ENCODE measurements at regions not wholly inside any gene's neighbourhood (a gene's known extent, or its start where the extent isn't known, plus 50 kb on each side); places are given as distances from the start of the nearest gene placed in this dataset.
"Not testable (repeated sequence)": the region's sequence is repeated elsewhere in the genome, so short reads cannot be mapped to it uniquely, and the experiment has no call there.

GRCh38 chr12:131513606-131514005, 197.3 kb upstream of the SFSWAP start:
- DNase-seq (ENCODE audit: low read depth), result no peak

- not testable (repeated sequence) for DNase-seq (ENCODE audit: low read depth)
These were observed 190.3 kb upstream of the SFSWAP start for GRCh38 chr12:131520553-131520952.

- no peak for DNase-seq (ENCODE audit: low read depth)
These were observed 189.6 kb upstream of the SFSWAP start for GRCh38 chr12:131521326-131521725.

GRCh38 chr12:131525795-131526508, 184.9 kb upstream of the SFSWAP start:
- DNase-seq (ENCODE audit: low read depth), result no peak

GRCh38 chr12:131527092-131527491, 183.8 kb upstream of the SFSWAP start:
- no peak for DNase-seq (ENCODE audit: low read depth)

- DNase-seq (ENCODE audit: low read depth), result no peak
These were observed 183.2 kb upstream of the SFSWAP start for GRCh38 chr12:131527736-131528135.

GRCh38 chr12:131528144-131528543, 182.7 kb upstream of the SFSWAP start:
- no peak for DNase-seq (ENCODE audit: low read depth)

- no peak for DNase-seq (ENCODE audit: low read depth)
These were observed 182.2 kb upstream of the SFSWAP start for GRCh38 chr12:131528667-131529066.

- no peak for DNase-seq (ENCODE audit: low read depth)
These were observed 181.5 kb upstream of the SFSWAP start for GRCh38 chr12:131529196-131530040.

- DNase-seq (ENCODE audit: low read depth), result no peak
These were observed 180.9 kb upstream of the SFSWAP start for GRCh38 chr12:131530041-131530332.

GRCh38 chr12:131530422-131530821, 180.5 kb upstream of the SFSWAP start:
- DNase-seq (ENCODE audit: low read depth), result no peak

GRCh38 chr12:131533139-131533538, 177.8 kb upstream of the SFSWAP start:
- DNase-seq (ENCODE audit: low read depth), result no peak

GRCh38 chr12:131535779-131536178, 175.1 kb upstream of the SFSWAP start:
- no peak for DNase-seq (ENCODE audit: low read depth)

GRCh38 chr12:131536337-131536736, 174.6 kb upstream of the SFSWAP start:
- no peak for DNase-seq (ENCODE audit: low read depth)

- DNase-seq (ENCODE audit: low read depth), result no peak
These were observed 174.1 kb upstream of the SFSWAP start for GRCh38 chr12:131536766-131537165.

GRCh38 chr12:131537267-131537958, 173.5 kb upstream of the SFSWAP start:
- DNase-seq (ENCODE audit: low read depth), result no peak

- no peak for DNase-seq (ENCODE audit: low read depth)
These were observed 171.5 kb upstream of the SFSWAP start for GRCh38 chr12:131539381-131539780.

GRCh38 chr12:131540138-131540623, 170.7 kb upstream of the SFSWAP start:
- DNase-seq (ENCODE audit: low read depth), result no peak

GRCh38 chr12:131541512-131541911, 169.4 kb upstream of the SFSWAP start:
- DNase-seq (ENCODE audit: low read depth), result not testable (repeated sequence)

- DNase-seq (ENCODE audit: low read depth), result no peak
These were observed 168.5 kb upstream of the SFSWAP start for GRCh38 chr12:131542351-131542750.

- no peak for DNase-seq (ENCODE audit: low read depth)
These were observed 167.8 kb upstream of the SFSWAP start for GRCh38 chr12:131543040-131543439.

GRCh38 chr12:131547555-131547954, 163.3 kb upstream of the SFSWAP start:
- DNase-seq (ENCODE audit: low read depth), result no peak

- no peak for DNase-seq (ENCODE audit: low read depth)
These were observed 160.8 kb upstream of the SFSWAP start for GRCh38 chr12:131550121-131550520.

Measured in M059J (cell line).